ENCODE measurements at regions not wholly inside any gene's neighbourhood (a gene's known extent, or its start where the extent isn't known, plus 50 kb on each side); places are given as distances from the start of the nearest gene placed in this dataset.

DNA sequence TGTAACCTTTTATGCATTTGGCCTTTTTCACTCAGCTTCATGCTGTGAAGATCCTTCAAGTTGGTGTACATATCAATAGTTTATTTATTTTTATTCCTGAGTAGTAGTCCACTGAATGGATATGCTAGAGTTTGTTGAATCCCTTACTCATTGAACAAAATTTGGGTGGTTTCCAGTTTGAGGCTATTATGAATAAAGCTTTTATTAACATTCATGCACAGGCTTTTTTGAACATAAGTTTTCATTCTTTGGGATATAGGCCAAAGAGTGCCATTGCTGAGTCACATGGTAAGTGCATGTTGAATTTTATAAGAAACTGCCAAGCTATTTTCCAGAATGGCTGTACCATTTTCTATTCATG lies 59.5 kb upstream of the CAPRIN2 start:
- no peak overlapping the region for H2BK120ac ChIP-seq (ENCODE audit: insufficient read depth, low read length, poor library complexity)
- H3K36me3 ChIP-seq (ENCODE audit: control insufficient read depth in 1 of 2, insufficient read depth in 2 of 2, low read length in 2 of 2), result no peaks in the 10 kb centered on the region
- H3K27ac ChIP-seq (ENCODE audit: low read depth, low read length), result no peak overlapping the region
- no peak overlapping the region for H2AFZ ChIP-seq (ENCODE audit: insufficient read depth, low read length, poor library complexity)
- H3K4me2 ChIP-seq (ENCODE audit: low read length), result no peak overlapping the region
- H3K4me3 ChIP-seq (ENCODE audit: low read depth, low read length), result no peak overlapping the region
- H3K4me1 ChIP-seq (ENCODE audit: control insufficient read depth in 1 of 2, insufficient read depth in 2 of 2, low read length in 2 of 2), result peaks cover 8% of the 10 kb centered on the region in 2 experiments
- H3K9me3 ChIP-seq (ENCODE audit: insufficient read depth, low read depth, low read length), result no peaks in the 10 kb centered on the region
- H2AK5ac ChIP-seq (ENCODE audit: low read length), result no peak overlapping the region
- H3K23ac ChIP-seq (ENCODE audit: low read length), result no peak overlapping the region
- H4K91ac ChIP-seq (ENCODE audit: low read depth, low read length), result no peak overlapping the region
- no peak overlapping the region for H4K8ac ChIP-seq (ENCODE audit: low read depth, low read length)
- no peaks in the 10 kb centered on the region for H3K27me3 ChIP-seq (ENCODE audit: insufficient read depth, low read length)
- H3K9ac ChIP-seq (ENCODE audit: low read length), result no peak overlapping the region
- H3K4ac ChIP-seq (ENCODE audit: low read depth, low read length), result no peak overlapping the region
- DNase-seq, result no peak
- H3K14ac ChIP-seq (ENCODE audit: low read length), result no peak overlapping the region
- H2BK12ac ChIP-seq (ENCODE audit: low read length), result no peak overlapping the region
- no peaks in the 10 kb centered on the region for H3K79me2 ChIP-seq (ENCODE audit: control insufficient read depth, insufficient read depth, low read length, poor library complexity)
- no peak overlapping the region for H2BK5ac ChIP-seq (ENCODE audit: low read depth, low read length, poor library complexity)
- H3K18ac ChIP-seq (ENCODE audit: low read length), result no peak overlapping the region
- no peak overlapping the region for H4K12ac ChIP-seq (ENCODE audit: low read depth, low read length)
- no peaks in the 10 kb centered on the region for H3K79me1 ChIP-seq (ENCODE audit: low read length)

DNA sequence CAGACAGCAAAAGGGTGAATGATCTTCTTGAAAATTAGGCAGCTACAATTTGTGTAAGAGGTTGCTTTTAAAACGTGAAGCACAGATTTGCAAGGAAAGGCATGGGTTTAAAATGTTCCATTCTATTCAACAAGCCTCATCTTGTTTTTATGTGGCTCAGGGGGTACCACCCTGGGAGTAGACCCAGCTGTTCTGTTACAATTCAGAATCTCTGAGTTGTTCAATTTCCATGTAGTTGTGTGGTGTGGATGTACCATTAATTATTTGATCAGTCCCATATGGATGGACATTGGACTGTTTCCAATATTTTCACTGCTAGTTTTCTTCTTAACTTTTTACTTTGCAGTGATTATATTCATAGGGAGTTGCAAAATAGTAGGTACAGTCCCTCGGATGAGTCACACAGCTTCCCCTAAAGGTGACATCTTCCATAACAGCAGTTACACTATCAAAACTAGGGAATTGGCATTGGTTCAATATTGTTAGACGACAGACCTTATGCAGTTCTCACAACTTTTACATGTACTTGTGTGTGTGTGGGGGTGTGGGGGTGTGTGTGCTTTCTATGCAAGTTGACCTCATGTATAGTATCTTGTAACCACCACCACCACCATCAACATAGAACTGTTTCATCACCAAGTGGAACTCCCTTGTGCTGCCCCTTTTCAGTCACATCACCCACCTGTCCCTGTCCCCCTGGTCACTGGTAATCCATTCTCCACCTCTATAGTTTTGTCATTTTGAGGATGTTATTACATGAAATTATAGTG lies 59.0 kb upstream of the CAPRIN2 start:
- H2BK120ac ChIP-seq (ENCODE audit: insufficient read depth, low read length, poor library complexity), result no peak overlapping the region
- no peaks in the 10 kb centered on the region for H3K79me2 ChIP-seq (ENCODE audit: control insufficient read depth, insufficient read depth, low read length, poor library complexity)
- no peak overlapping the region for H3K4me2 ChIP-seq (ENCODE audit: low read length)
- H2BK5ac ChIP-seq (ENCODE audit: low read depth, low read length, poor library complexity), result no peak overlapping the region
- H3K27ac ChIP-seq (ENCODE audit: low read depth, low read length), result no peak overlapping the region
- no peak overlapping the region for H2AK5ac ChIP-seq (ENCODE audit: low read length)
- no peak overlapping the region for H3K4ac ChIP-seq (ENCODE audit: low read depth, low read length)
- H3K27me3 ChIP-seq (ENCODE audit: insufficient read depth, low read length), result no peaks in the 10 kb centered on the region
- H3K4me3 ChIP-seq (ENCODE audit: low read depth, low read length), result no peak overlapping the region
- no peaks in the 10 kb centered on the region for H3K36me3 ChIP-seq (ENCODE audit: control insufficient read depth in 1 of 2, insufficient read depth in 2 of 2, low read length in 2 of 2)
- no peak overlapping the region for H3K14ac ChIP-seq (ENCODE audit: low read length)
- no peak overlapping the region for H2BK12ac ChIP-seq (ENCODE audit: low read length)
- no peak for DNase-seq
- peaks cover 8% of the 10 kb centered on the region in 2 experiments for H3K4me1 ChIP-seq (ENCODE audit: control insufficient read depth in 1 of 2, insufficient read depth in 2 of 2, low read length in 2 of 2)
- H3K9ac ChIP-seq (ENCODE audit: low read length), result no peak overlapping the region
- H4K8ac ChIP-seq (ENCODE audit: low read depth, low read length), result no peak overlapping the region
- no peaks in the 10 kb centered on the region for H3K79me1 ChIP-seq (ENCODE audit: low read length)
- no peak overlapping the region for H4K91ac ChIP-seq (ENCODE audit: low read depth, low read length)
- no peak overlapping the region for H3K23ac ChIP-seq (ENCODE audit: low read length)
- WGBS (ENCODE audit: extremely low coverage, insufficient coverage, insufficient read length), result no CpG with 5 or more reads among the region's 3 CpGs
- no peak overlapping the region for H3K18ac ChIP-seq (ENCODE audit: low read length)
- no peak overlapping the region for H2AFZ ChIP-seq (ENCODE audit: insufficient read depth, low read length, poor library complexity)
- H3K9me3 ChIP-seq (ENCODE audit: insufficient read depth, low read depth, low read length), result no peaks in the 10 kb centered on the region
- no peak overlapping the region for H4K12ac ChIP-seq (ENCODE audit: low read depth, low read length)

DNA sequence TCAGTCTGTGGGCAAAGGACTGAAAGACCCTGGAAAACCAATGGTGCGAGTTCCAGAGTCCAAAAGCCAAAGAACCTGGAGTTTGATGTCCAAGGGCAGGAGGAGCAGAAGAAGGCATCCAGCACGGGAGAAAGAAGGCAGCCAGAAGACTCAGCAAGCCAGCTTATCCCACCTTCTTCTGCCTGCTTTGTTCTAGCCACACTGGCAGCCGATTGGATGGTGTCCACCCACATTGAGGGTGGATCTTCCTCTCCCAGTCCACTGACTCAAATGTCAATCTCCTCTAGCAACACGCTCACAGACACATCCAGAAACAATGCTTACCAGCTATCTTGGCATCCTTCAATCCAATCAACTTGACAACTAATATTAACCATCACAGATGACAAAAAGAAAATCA lies 57.2 kb upstream of the CAPRIN2 start:
- no peaks in the 10 kb centered on the region for H3K9me3 ChIP-seq (ENCODE audit: insufficient read depth, low read depth, low read length)
- no peak overlapping the region for H2AK5ac ChIP-seq (ENCODE audit: low read length)
- no peak overlapping the region for H3K23ac ChIP-seq (ENCODE audit: low read length)
- no peak overlapping the region for H2BK5ac ChIP-seq (ENCODE audit: low read depth, low read length, poor library complexity)
- H3K4me1 ChIP-seq (ENCODE audit: control insufficient read depth in 1 of 2, insufficient read depth in 2 of 2, low read length in 2 of 2), result peaks cover 2 to 4% of the 10 kb centered on the region in 2 experiments
- no peak for DNase-seq
- H4K8ac ChIP-seq (ENCODE audit: low read depth, low read length), result no peak overlapping the region
- H3K14ac ChIP-seq (ENCODE audit: low read length), result no peak overlapping the region
- no peak overlapping the region for H3K4ac ChIP-seq (ENCODE audit: low read depth, low read length)
- H2BK12ac ChIP-seq (ENCODE audit: low read length), result no peak overlapping the region
- H3K4me2 ChIP-seq (ENCODE audit: low read length), result no peak overlapping the region
- no peak overlapping the region for H4K12ac ChIP-seq (ENCODE audit: low read depth, low read length)
- no peaks in the 10 kb centered on the region for H3K79me2 ChIP-seq (ENCODE audit: control insufficient read depth, insufficient read depth, low read length, poor library complexity)
- H3K36me3 ChIP-seq (ENCODE audit: control insufficient read depth in 1 of 2, insufficient read depth in 2 of 2, low read length in 2 of 2), result no peaks in the 10 kb centered on the region
- H3K79me1 ChIP-seq (ENCODE audit: low read length), result no peaks in the 10 kb centered on the region
- no peak overlapping the region for H3K18ac ChIP-seq (ENCODE audit: low read length)
- no peak overlapping the region for H2BK120ac ChIP-seq (ENCODE audit: insufficient read depth, low read length, poor library complexity)
- H3K4me3 ChIP-seq (ENCODE audit: low read depth, low read length), result no peak overlapping the region
- no peak overlapping the region for H2AFZ ChIP-seq (ENCODE audit: insufficient read depth, low read length, poor library complexity)
- no peak overlapping the region for H4K91ac ChIP-seq (ENCODE audit: low read depth, low read length)
- no CpG with 5 or more reads among the region's 4 CpGs for WGBS (ENCODE audit: extremely low coverage, insufficient coverage, insufficient read length)
- no peak overlapping the region for H3K9ac ChIP-seq (ENCODE audit: low read length)
- H3K27me3 ChIP-seq (ENCODE audit: insufficient read depth, low read length), result no peaks in the 10 kb centered on the region
- no peak overlapping the region for H3K27ac ChIP-seq (ENCODE audit: low read depth, low read length)

DNA sequence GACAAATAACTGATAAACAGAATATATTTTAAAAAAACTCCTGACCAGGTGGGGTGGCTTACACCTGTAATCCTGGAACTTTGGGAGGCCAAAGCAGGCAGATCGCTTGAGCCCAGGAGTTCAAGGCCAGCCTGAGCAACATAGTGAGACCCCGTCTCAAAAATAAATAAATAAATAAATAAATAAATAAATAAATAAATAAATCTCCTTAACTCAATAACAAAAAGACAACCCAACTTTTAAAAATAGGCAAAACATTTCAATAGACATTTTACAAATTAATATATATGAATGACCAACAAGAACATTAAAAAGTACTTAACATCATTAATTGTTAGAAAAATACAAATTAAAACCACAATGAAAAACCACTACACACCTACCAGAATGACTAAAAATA lies 56.2 kb upstream of the CAPRIN2 start:
- H3K4me2 ChIP-seq (ENCODE audit: low read length), result no peak overlapping the region
- no peaks in the 10 kb centered on the region for H3K36me3 ChIP-seq (ENCODE audit: control insufficient read depth in 1 of 2, insufficient read depth in 2 of 2, low read length in 2 of 2)
- H3K23ac ChIP-seq (ENCODE audit: low read length), result no peak overlapping the region
- H3K18ac ChIP-seq (ENCODE audit: low read length), result no peak overlapping the region
- H3K27me3 ChIP-seq (ENCODE audit: insufficient read depth, low read length), result no peaks in the 10 kb centered on the region
- no peak overlapping the region for H2AFZ ChIP-seq (ENCODE audit: insufficient read depth, low read length, poor library complexity)
- no CpG with 5 or more reads among the region's 2 CpGs for WGBS (ENCODE audit: extremely low coverage, insufficient coverage, insufficient read length)
- DNase-seq, result no peak
- H2BK5ac ChIP-seq (ENCODE audit: low read depth, low read length, poor library complexity), result no peak overlapping the region
- H3K9me3 ChIP-seq (ENCODE audit: insufficient read depth, low read depth, low read length), result no peaks in the 10 kb centered on the region
- no peaks in the 10 kb centered on the region for H3K4me1 ChIP-seq (ENCODE audit: control insufficient read depth in 1 of 2, insufficient read depth in 2 of 2, low read length in 2 of 2)
- no peak overlapping the region for H4K91ac ChIP-seq (ENCODE audit: low read depth, low read length)
- H4K8ac ChIP-seq (ENCODE audit: low read depth, low read length), result no peak overlapping the region
- H3K4me3 ChIP-seq (ENCODE audit: low read depth, low read length), result no peak overlapping the region
- H2AK5ac ChIP-seq (ENCODE audit: low read length), result no peak overlapping the region
- no peaks in the 10 kb centered on the region for H3K79me2 ChIP-seq (ENCODE audit: control insufficient read depth, insufficient read depth, low read length, poor library complexity)
- H2BK120ac ChIP-seq (ENCODE audit: insufficient read depth, low read length, poor library complexity), result no peak overlapping the region
- no peak overlapping the region for H2BK12ac ChIP-seq (ENCODE audit: low read length)
- no peak overlapping the region for H3K9ac ChIP-seq (ENCODE audit: low read length)
- H3K79me1 ChIP-seq (ENCODE audit: low read length), result no peaks in the 10 kb centered on the region
- H4K12ac ChIP-seq (ENCODE audit: low read depth, low read length), result no peak overlapping the region
- no peak overlapping the region for H3K14ac ChIP-seq (ENCODE audit: low read length)
- H3K27ac ChIP-seq (ENCODE audit: low read depth, low read length), result no peak overlapping the region
- H3K4ac ChIP-seq (ENCODE audit: low read depth, low read length), result no peak overlapping the region
